ENCODE measurements at regions not wholly inside any gene's neighbourhood (a gene's known extent, or its start where the extent isn't known, plus 50 kb on each side); places are given as distances from the start of the nearest gene placed in this dataset.

- ATAC-seq (no peak), DNase-seq (no peak)
- Mint-ChIP-seq H3K27me3 (ENCODE audit: low read depth) (peaks cover 13% of the 10 kb centered on the region), H3K36me3 (ENCODE audit: insufficient read depth) (no peaks in the 10 kb centered on the region), H3K9me3 (peaks cover 4% of the 10 kb centered on the region), H3K4me3 (no peak overlapping the region), H3K4me1 (ENCODE audit: low read depth) (no peaks in the 10 kb centered on the region)
Observed at GRCh38 chr15:85972805-85973540, 106.7 kb upstream of the AGBL1 start.

GRCh38 chr15:85973584-85974347 is 105.9 kb upstream of the AGBL1 start:
- Mint-ChIP-seq H3K27me3 (ENCODE audit: low read depth) (peaks cover 18% of the 10 kb centered on the region), H3K36me3 (ENCODE audit: insufficient read depth) (no peaks in the 10 kb centered on the region), H3K4me3 (no peak overlapping the region), H3K9me3 (peaks cover 4% of the 10 kb centered on the region), H3K4me1 (ENCODE audit: low read depth) (no peaks in the 10 kb centered on the region)
- ATAC-seq (no peak), DNase-seq (no peak)

- Mint-ChIP-seq H3K9me3 (peaks cover 4% of the 10 kb centered on the region), H3K4me1 (ENCODE audit: low read depth) (no peaks in the 10 kb centered on the region), H3K4me3 (no peak overlapping the region), H3K27me3 (ENCODE audit: low read depth) (peaks cover 20% of the 10 kb centered on the region), H3K36me3 (ENCODE audit: insufficient read depth) (no peaks in the 10 kb centered on the region)
- ATAC-seq = no peak
- no peak for DNase-seq
Observed at GRCh38 chr15:85974348-85974705, 105.3 kb upstream of the AGBL1 start.

- ATAC-seq (no peak), DNase-seq (no peak)
- no peaks in the 10 kb centered on the region for H3K4me1 Mint-ChIP-seq (ENCODE audit: low read depth)
- no peak overlapping the region for H3K4me3 Mint-ChIP-seq
- H3K9me3 Mint-ChIP-seq = peaks cover 4% of the 10 kb centered on the region
- no peaks in the 10 kb centered on the region for H3K36me3 Mint-ChIP-seq (ENCODE audit: insufficient read depth)
- H3K27me3 Mint-ChIP-seq (ENCODE audit: low read depth) = peaks cover 24% of the 10 kb centered on the region
Observed at GRCh38 chr15:85974742-85975141, 104.9 kb upstream of the AGBL1 start.

- Mint-ChIP-seq H3K4me3 (no peak overlapping the region), H3K9me3 (peaks cover 4% of the 10 kb centered on the region), H3K27me3 (ENCODE audit: low read depth) (peaks cover 21% of the 10 kb centered on the region), H3K4me1 (ENCODE audit: low read depth) (no peaks in the 10 kb centered on the region), H3K36me3 (ENCODE audit: insufficient read depth) (no peaks in the 10 kb centered on the region)
- no peak for ATAC-seq
- no peak for DNase-seq
Observed at GRCh38 chr15:85976102-85976501, 103.6 kb upstream of the AGBL1 start.

- no peaks in the 10 kb centered on the region for H3K4me1 Mint-ChIP-seq (ENCODE audit: low read depth)
- no peak for DNase-seq
- peaks cover 20% of the 10 kb centered on the region for H3K27me3 Mint-ChIP-seq (ENCODE audit: low read depth)
- H3K9me3 Mint-ChIP-seq = peaks cover 4% of the 10 kb centered on the region
- ATAC-seq = no peak
- H3K36me3 Mint-ChIP-seq (ENCODE audit: insufficient read depth) = no peaks in the 10 kb centered on the region
- H3K4me3 Mint-ChIP-seq = no peak overlapping the region
Observed at GRCh38 chr15:85976986-85977385, 102.7 kb upstream of the AGBL1 start.

- H3K27me3 Mint-ChIP-seq (ENCODE audit: low read depth) = peaks cover 20% of the 10 kb centered on the region
- no peaks in the 10 kb centered on the region for H3K36me3 Mint-ChIP-seq (ENCODE audit: insufficient read depth)
- H3K9me3 Mint-ChIP-seq = peaks cover 8% of the 10 kb centered on the region
- no peaks in the 10 kb centered on the region for H3K4me1 Mint-ChIP-seq (ENCODE audit: low read depth)
- DNase-seq (no peak), ATAC-seq (no peak)
- H3K4me3 Mint-ChIP-seq = no peak overlapping the region
Observed at GRCh38 chr15:85977586-85977985, 102.1 kb upstream of the AGBL1 start.

- Mint-ChIP-seq H3K36me3 (ENCODE audit: insufficient read depth) (no peaks in the 10 kb centered on the region), H3K4me3 (no peak overlapping the region), H3K4me1 (ENCODE audit: low read depth) (no peaks in the 10 kb centered on the region), H3K27me3 (ENCODE audit: low read depth) (peaks cover 20% of the 10 kb centered on the region), H3K9me3 (peaks cover 8% of the 10 kb centered on the region)
- DNase-seq (no peak), ATAC-seq (no peak)
Observed at GRCh38 chr15:85979929-85980328, 99.7 kb upstream of the AGBL1 start.

- Mint-ChIP-seq H3K9me3 (peaks cover 8% of the 10 kb centered on the region), H3K4me3 (no peak overlapping the region)
Observed at GRCh38 chr15:85980946-85981345, 98.7 kb upstream of the AGBL1 start.

GRCh38 chr15:85984241-85984640 is 95.4 kb upstream of the AGBL1 start:
- Mint-ChIP-seq H3K9me3 (peaks cover 4% of the 10 kb centered on the region), H3K27me3 (ENCODE audit: low read depth) (peaks cover 7% of the 10 kb centered on the region), H3K36me3 (ENCODE audit: insufficient read depth) (no peaks in the 10 kb centered on the region), H3K4me1 (ENCODE audit: low read depth) (no peaks in the 10 kb centered on the region), H3K4me3 (no peak overlapping the region)
- DNase-seq (no peak), ATAC-seq (no peak)

More at GRCh38 chr15:85980946-85981345, 98.7 kb upstream of the AGBL1 start:
- peaks cover 20% of the 10 kb centered on the region for H3K27me3 Mint-ChIP-seq (ENCODE audit: low read depth)
- H3K36me3 Mint-ChIP-seq (ENCODE audit: insufficient read depth) = no peaks in the 10 kb centered on the region
- ATAC-seq (no peak), DNase-seq (no peak)
- no peaks in the 10 kb centered on the region for H3K4me1 Mint-ChIP-seq (ENCODE audit: low read depth)

GRCh38 chr15:85986116-85986515 is 93.6 kb upstream of the AGBL1 start:
- no peaks in the 10 kb centered on the region for H3K4me1 Mint-ChIP-seq (ENCODE audit: low read depth)
- no peaks in the 10 kb centered on the region for H3K27me3 Mint-ChIP-seq (ENCODE audit: low read depth)
- no peak for DNase-seq
- H3K36me3 Mint-ChIP-seq (ENCODE audit: insufficient read depth) = no peaks in the 10 kb centered on the region
- ATAC-seq = no peak
- H3K4me3 Mint-ChIP-seq = no peak overlapping the region
- peaks cover 4% of the 10 kb centered on the region for H3K9me3 Mint-ChIP-seq

GRCh38 chr15:85986741-85987140 is 92.9 kb upstream of the AGBL1 start:
- Mint-ChIP-seq H3K27me3 (ENCODE audit: low read depth) (no peaks in the 10 kb centered on the region), H3K36me3 (ENCODE audit: insufficient read depth) (no peaks in the 10 kb centered on the region), H3K4me1 (ENCODE audit: low read depth) (no peaks in the 10 kb centered on the region), H3K4me3 (no peak overlapping the region), H3K9me3 (peaks cover 4% of the 10 kb centered on the region)
- ATAC-seq (no peak), DNase-seq (no peak)

GRCh38 chr15:85988741-85989140 is 90.9 kb upstream of the AGBL1 start:
- Mint-ChIP-seq H3K9me3 (no peaks in the 10 kb centered on the region), H3K4me3 (no peak overlapping the region), H3K36me3 (ENCODE audit: insufficient read depth) (no peaks in the 10 kb centered on the region), H3K4me1 (ENCODE audit: low read depth) (no peaks in the 10 kb centered on the region), H3K27me3 (ENCODE audit: low read depth) (no peaks in the 10 kb centered on the region)
- ATAC-seq = no peak
- no peak for DNase-seq

- peaks cover 7% of the 10 kb centered on the region for H3K9me3 Mint-ChIP-seq
- no peak overlapping the region for H3K4me3 Mint-ChIP-seq
- DNase-seq (no peak), ATAC-seq (no peak)
- H3K27me3 Mint-ChIP-seq (ENCODE audit: low read depth) = peaks cover 1% of the 10 kb centered on the region
- H3K4me1 Mint-ChIP-seq (ENCODE audit: low read depth) = no peaks in the 10 kb centered on the region
- H3K36me3 Mint-ChIP-seq (ENCODE audit: insufficient read depth) = no peaks in the 10 kb centered on the region
Observed at GRCh38 chr15:85992224-85992623, 87.4 kb upstream of the AGBL1 start.

GRCh38 chr15:85993116-85993515 is 86.6 kb upstream of the AGBL1 start:
- H3K4me3 Mint-ChIP-seq = no peak overlapping the region
- H3K27me3 Mint-ChIP-seq (ENCODE audit: low read depth) = peaks cover 1% of the 10 kb centered on the region
- H3K9me3 Mint-ChIP-seq = peaks cover 7% of the 10 kb centered on the region
- ATAC-seq = no peak
- DNase-seq = no peak
- H3K36me3 Mint-ChIP-seq (ENCODE audit: insufficient read depth) = no peaks in the 10 kb centered on the region
- H3K4me1 Mint-ChIP-seq (ENCODE audit: low read depth) = no peaks in the 10 kb centered on the region
